Mammary epithelial cell (primary cell): ENCODE measurements at regions not wholly inside any gene's neighbourhood (a gene's known extent, or its start where the extent isn't known, plus 50 kb on each side); places are given as distances from the start of the nearest gene placed in this dataset.

Experiments
- EZH2 ChIP-seq: IDR thresholded peaks from 2 replicates; pipeline ENCODE4 v1.6.1; 2012; ENCODE audit warnings: low read length, inconsistent platforms, borderline replicate concordance
- TF ChIP-seq, protein P1 (sequence below), 2 donors: IDR thresholded peaks in 1 of 2; conservative IDR thresholded peaks in 1 of 2; 2 replicates each; pipeline ENCODE4 v1.5.1; 2011 to 2012; ENCODE audit warnings: inconsistent platforms in 2 of 2, low read length in 2 of 2, mild to moderate bottlenecking in 2 of 2, control low read depth in 1 of 2, low read depth in 1 of 2; ENCODE audit not compliant: insufficient read depth in 1 of 2; ENCODE audit errors: extremely low read depth in 1 of 2

DNA sequence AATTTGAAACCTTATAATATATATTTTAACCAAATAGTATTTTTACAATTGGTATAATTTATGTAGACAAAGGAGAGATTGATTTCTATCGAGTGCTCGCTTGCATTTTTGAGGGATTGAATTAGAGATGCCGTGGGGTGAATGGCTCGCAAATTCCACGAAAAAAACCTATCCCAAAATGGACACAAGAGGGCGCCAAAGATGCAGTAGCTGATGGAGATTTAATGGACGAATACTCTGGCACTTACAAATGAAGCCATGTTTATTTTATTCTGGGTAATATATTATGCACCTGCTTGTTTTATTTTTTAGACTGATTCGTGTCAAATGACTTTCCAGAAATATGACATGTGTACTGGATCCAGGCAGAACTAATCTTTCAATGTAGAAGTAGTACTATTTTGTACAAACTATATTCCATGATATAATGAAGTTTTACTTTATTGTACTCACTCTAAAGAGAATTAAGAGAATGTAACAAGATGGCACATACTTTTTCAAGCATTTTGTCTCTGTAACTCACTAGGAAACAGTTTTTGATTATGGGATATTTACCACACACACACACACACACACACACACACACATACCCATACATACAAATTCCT is 505.4 kb downstream of the PLCL1 start:
- TF ChIP-seq, protein P1, sequence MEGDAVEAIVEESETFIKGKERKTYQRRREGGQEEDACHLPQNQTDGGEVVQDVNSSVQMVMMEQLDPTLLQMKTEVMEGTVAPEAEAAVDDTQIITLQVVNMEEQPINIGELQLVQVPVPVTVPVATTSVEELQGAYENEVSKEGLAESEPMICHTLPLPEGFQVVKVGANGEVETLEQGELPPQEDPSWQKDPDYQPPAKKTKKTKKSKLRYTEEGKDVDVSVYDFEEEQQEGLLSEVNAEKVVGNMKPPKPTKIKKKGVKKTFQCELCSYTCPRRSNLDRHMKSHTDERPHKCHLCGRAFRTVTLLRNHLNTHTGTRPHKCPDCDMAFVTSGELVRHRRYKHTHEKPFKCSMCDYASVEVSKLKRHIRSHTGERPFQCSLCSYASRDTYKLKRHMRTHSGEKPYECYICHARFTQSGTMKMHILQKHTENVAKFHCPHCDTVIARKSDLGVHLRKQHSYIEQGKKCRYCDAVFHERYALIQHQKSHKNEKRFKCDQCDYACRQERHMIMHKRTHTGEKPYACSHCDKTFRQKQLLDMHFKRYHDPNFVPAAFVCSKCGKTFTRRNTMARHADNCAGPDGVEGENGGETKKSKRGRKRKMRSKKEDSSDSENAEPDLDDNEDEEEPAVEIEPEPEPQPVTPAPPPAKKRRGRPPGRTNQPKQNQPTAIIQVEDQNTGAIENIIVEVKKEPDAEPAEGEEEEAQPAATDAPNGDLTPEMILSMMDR (conservative IDR thresholded peaks at IDR 0.05 in 1 of 2, IDR thresholded peaks at IDR 0.05 in 1 of 2; ENCODE audit: extremely low read depth in 1 of 2, insufficient read depth in 1 of 2, low read depth in 1 of 2, low read length in 2 of 2): peak; percentile 86 to 89
- TF ChIP-seq EZH2: no peak
